ENCODE measurements at regions not wholly inside any gene's neighbourhood (a gene's known extent, or its start where the extent isn't known, plus 50 kb on each side); places are given as distances from the start of the nearest gene placed in this dataset.
A peak's percentile ranks its signal among the peaks of the same experiment; 100 is the strongest.
"Not testable (repeated sequence)": the region's sequence is repeated elsewhere in the genome, so short reads cannot be mapped to it uniquely, and the experiment has no call there.

- DNase-seq = peak; percentile 91
Observed at GRCh38 chr2:183665425-183665824, 541.2 kb downstream of the NUP35 start.

GRCh38 chr2:183666031-183666430, 541.8 kb downstream of the NUP35 start:
- no peak for DNase-seq

- no peak for DNase-seq
Observed at GRCh38 chr2:183671233-183671632, 547.0 kb downstream of the NUP35 start.

GRCh38 chr2:183678908-183679307, 554.7 kb downstream of the NUP35 start:
- no peak for DNase-seq

DNA sequence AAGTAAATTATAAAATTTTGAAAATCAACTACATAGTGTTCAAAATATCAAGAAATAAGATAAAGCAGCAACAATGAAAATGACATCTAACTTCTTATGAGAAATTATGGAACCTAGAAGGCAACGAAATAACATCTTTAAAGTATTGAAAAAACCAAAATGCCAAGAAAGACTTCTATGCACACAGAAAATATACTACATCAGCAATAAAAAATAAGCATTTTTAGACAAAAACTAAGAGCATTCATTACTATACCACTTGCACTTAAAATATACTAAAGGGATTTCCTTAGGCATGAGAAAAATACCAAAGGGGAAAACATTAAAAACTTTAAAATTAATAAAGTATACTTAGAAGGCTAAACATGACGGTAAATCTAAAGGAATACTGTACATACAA, 556.3 kb downstream of the NUP35 start:
- no peak for DNase-seq

- no peak for DNase-seq
Observed at GRCh38 chr2:183684686-183685085, 560.4 kb downstream of the NUP35 start.

DNA sequence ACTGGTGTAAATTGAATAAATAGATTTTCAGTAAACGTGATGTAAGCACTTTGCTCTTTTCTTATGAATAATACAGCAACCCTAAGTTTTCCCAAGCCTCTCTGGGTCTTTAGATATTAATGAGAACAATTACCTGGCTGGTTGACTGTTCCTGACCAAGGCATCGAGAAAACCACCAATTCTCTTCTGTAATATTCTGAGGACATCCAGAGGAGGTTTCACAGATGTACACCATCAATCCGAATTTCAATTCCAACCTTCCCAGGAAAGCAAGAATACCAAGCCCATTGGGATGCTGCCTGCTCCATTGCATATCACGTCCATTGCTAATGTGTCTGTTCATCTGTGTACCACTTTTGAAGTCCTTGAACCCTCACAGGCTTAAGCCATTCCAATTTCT, 571.8 kb downstream of the NUP35 start:
- DNase-seq = no peak

GRCh38 chr2:183709829-183710228, 585.6 kb downstream of the NUP35 start:
- DNase-seq = no peak

DNA sequence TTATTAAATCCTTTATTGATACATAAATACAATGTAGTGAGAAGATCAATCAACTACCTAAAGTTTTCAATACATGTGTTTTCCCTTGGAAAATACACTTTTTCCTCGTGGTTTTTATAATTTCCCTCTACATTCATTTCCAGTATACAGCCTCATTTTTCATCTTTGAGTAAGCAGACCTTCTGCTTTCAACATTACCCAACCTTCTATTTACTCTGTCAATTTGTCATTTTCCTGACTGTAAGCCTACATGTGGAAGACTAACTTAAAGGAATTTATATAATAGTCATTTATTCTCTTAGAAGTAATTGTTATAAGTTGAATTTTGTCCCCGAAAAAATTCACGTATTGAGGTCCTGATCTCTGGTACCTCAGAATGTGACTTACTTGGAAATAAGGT, 594.0 kb downstream of the NUP35 start:
- DNase-seq = no peak

DNA sequence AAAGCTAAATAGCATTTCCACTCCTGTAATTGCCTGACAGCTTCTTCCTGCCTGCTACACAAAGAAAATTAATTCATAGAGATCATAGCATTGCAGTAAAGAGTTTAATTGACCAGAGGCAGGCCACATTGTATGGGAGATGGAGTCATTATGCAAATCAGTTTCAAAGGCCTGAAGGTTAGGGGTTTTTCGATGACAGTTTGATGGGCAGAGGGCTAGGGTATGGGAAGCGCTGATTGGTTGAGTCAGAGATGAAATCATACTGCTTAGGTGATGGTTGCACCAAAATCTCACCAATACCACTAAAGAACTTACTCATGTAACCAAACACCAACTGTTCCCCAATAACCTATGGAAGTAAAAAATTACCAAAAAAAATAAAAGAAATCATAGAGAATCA, 599.0 kb downstream of the NUP35 start:
- DNase-seq = no peak

DNA sequence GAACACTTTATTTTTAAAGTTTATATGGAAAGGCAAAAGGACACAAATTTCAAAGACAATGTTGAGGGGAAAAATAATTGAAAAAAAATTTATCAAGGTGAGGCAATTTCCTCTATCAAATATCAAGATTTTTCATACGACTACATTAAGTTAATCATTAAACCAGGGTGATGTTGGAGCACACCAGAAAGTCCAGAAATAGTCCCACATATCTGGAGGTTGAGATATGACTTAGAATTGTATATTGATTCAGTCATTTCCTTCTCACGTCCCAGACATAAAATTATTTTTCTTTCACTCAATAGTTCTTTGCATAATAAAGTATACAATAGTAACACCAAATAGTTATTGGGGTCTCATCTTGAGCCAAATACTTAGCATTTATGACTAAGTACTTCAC, 605.1 kb downstream of the NUP35 start:
- DNase-seq = no peak

GRCh38 chr2:183740241-183740640, 616.0 kb downstream of the NUP35 start:
- no peak for DNase-seq

GRCh38 chr2:183752571-183752970, 628.3 kb downstream of the NUP35 start:
- DNase-seq = no peak

GRCh38 chr2:183759033-183759432, 634.8 kb downstream of the NUP35 start:
- no peak for DNase-seq

- no peak for DNase-seq
Observed at GRCh38 chr2:183773775-183774174, 649.5 kb downstream of the NUP35 start.

GRCh38 chr2:183780072-183780471, 655.8 kb downstream of the NUP35 start:
- no peak for DNase-seq

- DNase-seq = no peak
Observed at GRCh38 chr2:183782436-183782835, 658.2 kb downstream of the NUP35 start.

DNA sequence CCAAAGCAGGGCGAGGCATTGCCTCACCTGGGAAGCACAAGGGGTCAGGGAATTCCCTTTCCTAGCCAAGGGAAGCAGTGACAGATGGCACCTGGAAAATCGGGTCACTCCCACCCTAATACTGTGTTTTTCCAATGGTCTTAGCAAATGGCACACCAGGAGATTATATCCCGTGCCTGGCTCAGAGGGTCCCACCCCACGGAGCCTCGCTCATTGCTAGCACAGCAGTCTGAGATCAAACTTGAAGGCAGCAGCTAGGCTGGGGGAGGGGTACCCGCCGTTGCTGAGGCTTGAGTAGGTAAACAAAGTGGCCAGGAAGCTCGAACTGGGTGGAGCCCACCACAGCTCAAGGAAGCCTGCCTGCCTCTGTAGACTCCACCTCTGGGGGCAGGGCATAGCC, 664.6 kb downstream of the NUP35 start:
- not testable (repeated sequence) for DNase-seq

DNA sequence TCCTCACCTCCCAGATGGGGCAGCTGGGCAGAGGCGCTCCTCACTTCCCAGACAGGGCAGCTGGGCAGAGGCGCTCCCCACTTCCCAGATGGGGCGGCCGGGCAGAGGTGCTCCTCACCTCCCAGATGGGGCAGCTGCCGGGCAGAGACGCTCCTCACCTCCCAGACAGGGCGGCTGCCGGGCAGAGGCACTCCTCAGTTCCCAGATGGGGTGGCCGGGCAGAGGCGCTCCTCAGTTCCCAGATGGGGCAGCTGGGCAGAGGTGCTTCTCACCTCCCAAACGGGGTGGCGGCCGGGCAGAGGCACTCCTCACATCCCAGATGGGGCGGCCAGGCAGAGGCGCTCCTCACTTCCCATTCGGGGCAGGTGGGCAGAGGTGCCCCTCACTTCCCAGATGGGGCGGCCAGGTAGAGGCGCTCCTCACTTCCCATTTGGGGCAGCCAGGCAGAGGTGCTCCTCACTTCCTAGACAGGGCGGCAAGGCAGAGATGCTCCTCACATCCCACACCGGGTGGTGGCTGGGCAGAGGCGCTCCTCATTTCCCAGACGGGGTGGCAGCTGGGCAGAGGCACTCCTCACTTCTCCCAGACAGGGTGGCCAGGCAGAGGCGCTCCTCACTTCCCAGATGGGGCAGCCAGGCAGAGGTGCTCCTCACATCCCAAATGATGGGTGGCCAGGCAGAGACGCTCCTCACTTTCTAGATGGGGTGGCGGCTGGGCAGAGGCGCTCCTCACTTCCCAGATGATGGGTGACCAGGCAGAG, 668.1 kb downstream of the NUP35 start:
- DNase-seq = not testable (repeated sequence)

GRCh38 chr2:183798535-183798934, 674.3 kb downstream of the NUP35 start:
- no peak for DNase-seq

- no peak for DNase-seq
Observed at GRCh38 chr2:183799761-183800160, 675.5 kb downstream of the NUP35 start.

DNA sequence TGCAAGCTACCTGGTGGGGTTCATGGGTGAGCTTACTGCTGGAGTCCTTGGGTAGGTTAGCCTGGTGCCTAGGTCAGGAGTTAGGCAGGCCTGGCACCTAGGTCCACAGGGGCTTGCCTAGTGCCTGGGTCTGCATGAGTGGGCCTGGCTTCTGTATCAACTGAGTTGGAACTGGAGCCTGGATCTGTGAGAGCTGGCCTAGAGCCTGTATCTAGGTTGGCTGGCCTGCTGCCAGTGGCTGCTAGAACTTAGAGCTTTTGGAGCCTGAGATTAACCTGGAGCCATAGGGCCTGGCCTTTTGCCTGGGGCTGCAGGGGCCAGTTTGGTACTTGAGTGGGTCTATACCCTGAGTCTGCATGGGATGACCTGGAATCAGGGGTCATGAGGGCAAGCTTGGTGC, 679.4 kb downstream of the NUP35 start:
- no peak for DNase-seq

GRCh38 chr2:183807870-183808269, 683.6 kb downstream of the NUP35 start:
- no peak for DNase-seq

DNA sequence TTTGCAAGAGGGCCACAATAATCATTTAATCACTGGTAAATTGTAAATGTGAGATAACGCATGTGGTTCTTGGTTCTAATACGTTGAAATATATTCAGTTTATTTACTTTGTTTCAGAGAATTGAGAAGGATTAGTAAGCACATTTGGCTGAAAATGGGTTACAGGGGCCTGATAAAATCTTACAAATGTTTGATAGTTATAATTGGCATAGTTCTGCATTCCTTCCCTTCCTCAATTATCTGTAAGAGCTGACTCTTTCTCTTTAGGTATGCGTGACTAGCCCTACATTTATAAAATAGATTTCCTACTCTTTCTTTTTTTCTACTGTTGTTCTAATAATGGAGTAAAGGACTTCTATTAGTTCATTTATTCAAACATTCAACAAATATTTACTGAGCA, 685.2 kb downstream of the NUP35 start:
- no peak for DNase-seq

DNA sequence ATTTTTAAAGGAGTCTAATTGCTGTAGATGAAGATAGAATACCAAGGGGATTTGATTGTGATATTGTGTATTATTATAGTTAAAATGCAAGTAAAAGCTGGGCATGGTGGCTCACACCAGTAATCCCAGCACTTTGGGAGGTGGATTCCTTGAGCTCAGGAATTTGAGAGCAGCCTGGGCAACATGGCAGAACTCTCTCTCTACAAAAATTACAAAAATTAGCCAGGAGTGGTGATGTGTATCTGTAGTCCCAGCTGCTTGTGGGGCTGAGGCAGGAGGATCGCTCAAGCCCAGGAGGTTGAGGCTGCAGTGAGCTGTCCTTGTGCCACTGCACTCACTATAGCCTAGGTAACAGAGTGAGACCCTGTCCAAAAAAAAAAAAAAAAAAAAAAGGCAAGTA, 687.0 kb downstream of the NUP35 start:
- no peak for DNase-seq
